ENCODE measurements at regions not wholly inside any gene's neighbourhood (a gene's known extent, or its start where the extent isn't known, plus 50 kb on each side); places are given as distances from the start of the nearest gene placed in this dataset.

- TF ChIP-seq ZBTB7A (IDR thresholded peaks at IDR 0.05; ENCODE audit: low read depth) (no peak), REST (IDR thresholded peaks at IDR 0.05; ENCODE audit: low read depth) (no peak), RAD21 (IDR thresholded peaks at IDR 0.05; ENCODE audit: low read depth) (no peak), TEAD4 (IDR thresholded peaks at IDR 0.05) (no peak), TAF1 (IDR thresholded peaks at IDR 0.05; ENCODE audit: low read depth) (no peak), NFIC (IDR thresholded peaks at IDR 0.05) (no peak), YY1 (IDR thresholded peaks at IDR 0.05; ENCODE audit: low read depth) (no peak), USF1 (IDR thresholded peaks at IDR 0.05) (no peak), CEBPB (IDR thresholded peaks at IDR 0.05) (no peak), TCF12 (IDR thresholded peaks at IDR 0.05; ENCODE audit: low read depth) (no peak), CREB1 (IDR thresholded peaks at IDR 0.05; ENCODE audit: low read depth) (no peak), EGR1 (IDR thresholded peaks at IDR 0.05) (no peak), EP300 (IDR thresholded peaks at IDR 0.05; ENCODE audit: borderline replicate concordance) (no peak), FOXM1 (IDR thresholded peaks at IDR 0.05; ENCODE audit: borderline replicate concordance, low read depth) (no peak)
- TF ChIP-seq, protein P1, sequence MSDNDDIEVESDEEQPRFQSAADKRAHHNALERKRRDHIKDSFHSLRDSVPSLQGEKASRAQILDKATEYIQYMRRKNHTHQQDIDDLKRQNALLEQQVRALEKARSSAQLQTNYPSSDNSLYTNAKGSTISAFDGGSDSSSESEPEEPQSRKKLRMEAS (IDR thresholded peaks at IDR 0.05), result no peak
Observed at GRCh38 chr17:70324031-70324430, 154.7 kb downstream of the KCNJ2 start.

GRCh38 chr17:70327279-70327678, 157.9 kb downstream of the KCNJ2 start:
- TF ChIP-seq TEAD4 (IDR thresholded peaks at IDR 0.05) (no peak), TCF12 (IDR thresholded peaks at IDR 0.05; ENCODE audit: low read depth) (no peak), NFIC (IDR thresholded peaks at IDR 0.05) (no peak), USF1 (IDR thresholded peaks at IDR 0.05) (no peak), TAF1 (IDR thresholded peaks at IDR 0.05; ENCODE audit: low read depth) (no peak), EGR1 (IDR thresholded peaks at IDR 0.05) (no peak), YY1 (IDR thresholded peaks at IDR 0.05; ENCODE audit: low read depth) (no peak), REST (IDR thresholded peaks at IDR 0.05; ENCODE audit: low read depth) (no peak), CEBPB (IDR thresholded peaks at IDR 0.05) (no peak), ZBTB7A (IDR thresholded peaks at IDR 0.05; ENCODE audit: low read depth) (no peak), FOXM1 (IDR thresholded peaks at IDR 0.05; ENCODE audit: borderline replicate concordance, low read depth) (no peak), CREB1 (IDR thresholded peaks at IDR 0.05; ENCODE audit: low read depth) (no peak), RAD21 (IDR thresholded peaks at IDR 0.05; ENCODE audit: low read depth) (no peak), EP300 (IDR thresholded peaks at IDR 0.05; ENCODE audit: borderline replicate concordance) (no peak)
- TF ChIP-seq, protein P1 (IDR thresholded peaks at IDR 0.05), result no peak

GRCh38 chr17:70327723-70328122, 158.4 kb downstream of the KCNJ2 start:
- no peak for TF ChIP-seq REST (IDR thresholded peaks at IDR 0.05; ENCODE audit: low read depth)
- TF ChIP-seq USF1 (IDR thresholded peaks at IDR 0.05), result no peak
- TF ChIP-seq RAD21 (IDR thresholded peaks at IDR 0.05; ENCODE audit: low read depth), result no peak
- TF ChIP-seq TEAD4 (IDR thresholded peaks at IDR 0.05), result no peak
- TF ChIP-seq TAF1 (IDR thresholded peaks at IDR 0.05; ENCODE audit: low read depth), result no peak
- no peak for TF ChIP-seq CREB1 (IDR thresholded peaks at IDR 0.05; ENCODE audit: low read depth)
- TF ChIP-seq EP300 (IDR thresholded peaks at IDR 0.05; ENCODE audit: borderline replicate concordance), result no peak
- TF ChIP-seq NFIC (IDR thresholded peaks at IDR 0.05), result no peak
- no peak for TF ChIP-seq FOXM1 (IDR thresholded peaks at IDR 0.05; ENCODE audit: borderline replicate concordance, low read depth)
- no peak for TF ChIP-seq CEBPB (IDR thresholded peaks at IDR 0.05)
- TF ChIP-seq ZBTB7A (IDR thresholded peaks at IDR 0.05; ENCODE audit: low read depth), result no peak
- TF ChIP-seq YY1 (IDR thresholded peaks at IDR 0.05; ENCODE audit: low read depth), result no peak
- no peak for TF ChIP-seq TCF12 (IDR thresholded peaks at IDR 0.05; ENCODE audit: low read depth)
- no peak for TF ChIP-seq EGR1 (IDR thresholded peaks at IDR 0.05)
- TF ChIP-seq, protein P1 (IDR thresholded peaks at IDR 0.05), result no peak
